DOHH2 (cell line): ENCODE measurements at regions not wholly inside any gene's neighbourhood (a gene's known extent, or its start where the extent isn't known, plus 50 kb on each side); places are given as distances from the start of the nearest gene placed in this dataset.

ENCODE experiments used
- H3F3A ChIP-seq: fragments of 200-600 bp; sonication (generic), shearing (Covaris generic); 2 replicates; pipeline ENCODE4 v1.6.0; 2016; ENCODE audit warnings: antibody characterized with exemption, mild to moderate bottlenecking; ENCODE audit not compliant: control insufficient read depth, insufficient read depth
- H3K27ac ChIP-seq: fragments of 200-600 bp; sonication (generic); 2 replicates; pipeline ENCODE4 v1.5.1; 2014; ENCODE audit warnings: low read depth, mild to moderate bottlenecking, low read length, moderate library complexity
- H3K27me3 ChIP-seq: fragments of 200-600 bp; sonication (generic); 2 replicates; pipeline ENCODE4 v1.6.1; 2014; ENCODE audit warnings: mild to moderate bottlenecking, low read length, mixed read lengths; ENCODE audit not compliant: control insufficient read depth
- H3K36me3 ChIP-seq: fragments of 200-600 bp; sonication (generic); 2 replicates; pipeline ENCODE4 v1.6.1; 2014; ENCODE audit warnings: mild to moderate bottlenecking, low read length, moderate library complexity, mixed read lengths; ENCODE audit not compliant: control insufficient read depth
- H3K4me1 ChIP-seq: fragments of 200-600 bp; sonication (generic); 2 replicates; pipeline ENCODE4 v1.6.1; 2014; ENCODE audit warnings: mild to moderate bottlenecking, low read length, mixed read lengths; ENCODE audit not compliant: control insufficient read depth
- H3K4me2 ChIP-seq: fragments of 200-600 bp; sonication (generic); 2 replicates; pipeline ENCODE4 v1.6.0; 2014; ENCODE audit warnings: mild to moderate bottlenecking, low read length, moderate library complexity
- H3K4me3 ChIP-seq: fragments of 200-600 bp; sonication (generic); 2 replicates; pipeline ENCODE4 v1.5.1; 2014; ENCODE audit warnings: mild to moderate bottlenecking, low read length, mixed read lengths
- H3K79me2 ChIP-seq: fragments of 200-600 bp; sonication (generic); 2 replicates; pipeline ENCODE4 v1.6.1; 2014; ENCODE audit warnings: mild to moderate bottlenecking, low read length, mixed read lengths; ENCODE audit not compliant: control insufficient read depth
- H3K9me2 ChIP-seq: fragments of 200-600 bp; sonication (generic); replicated peaks from 2 replicates; pipeline ENCODE4 v1.6.1; 2014; ENCODE audit warnings: mild to moderate bottlenecking, low read length, mixed read lengths; ENCODE audit not compliant: control insufficient read depth
- H3K9me3 ChIP-seq: fragments of 200-600 bp; sonication (generic); 2 replicates; pipeline ENCODE4 v1.6.1; 2014; ENCODE audit warnings: antibody characterized with exemption, low read length, mixed read lengths; ENCODE audit not compliant: control insufficient read depth, insufficient read depth
- H4K20me1 ChIP-seq: fragments of 200-600 bp; sonication (generic); 2 replicates; pipeline ENCODE4 v1.6.0; 2014; ENCODE audit warnings: low read depth, mild to moderate bottlenecking, antibody characterized with exemption, low read length, moderate library complexity; ENCODE audit not compliant: control insufficient read depth, insufficient read depth
- EZH2phosphoT487 ChIP-seq: fragments of 200-600 bp; sonication (generic); IDR thresholded peaks from 2 replicates; pipeline ENCODE4 v1.6.1; 2017; ENCODE audit warnings: borderline replicate concordance, mild to moderate bottlenecking, antibody characterized with exemption, low read length, moderate library complexity, mixed read lengths
- TF ChIP-seq, protein P1 (sequence below): fragments of 200-600 bp; sonication (generic); IDR thresholded peaks from one replicate; pipeline ENCODE4 v1.5.1; 2014; ENCODE audit warnings: antibody characterized with exemption, mild to moderate bottlenecking, low read depth, low read length; ENCODE audit not compliant: poor library complexity, severe bottlenecking

DNA sequence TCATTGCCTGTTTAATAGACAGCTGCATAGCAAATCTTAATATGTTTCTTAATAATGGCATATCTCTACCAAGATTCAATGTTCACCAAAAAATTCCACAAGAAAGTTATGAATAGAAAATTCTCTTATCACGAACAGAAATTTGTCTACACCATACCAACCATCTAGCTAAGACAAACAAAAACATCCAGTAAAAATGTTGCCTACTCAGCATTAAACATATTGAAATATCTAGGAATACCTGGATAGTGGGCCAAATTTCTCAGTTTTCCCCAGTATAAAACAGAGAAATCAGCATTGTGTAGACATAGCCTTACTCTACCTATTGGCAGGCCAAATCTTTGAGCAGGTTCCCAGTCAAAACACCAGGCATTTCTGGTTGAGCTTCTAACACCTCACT is 598.6 kb downstream of the KLHL13 start:
- no peak overlapping the region for H3K27ac ChIP-seq
- H3K9me3 ChIP-seq: no peaks in the 10 kb centered on the region
- H3K27me3 ChIP-seq: no peaks in the 10 kb centered on the region
- no peaks in the 10 kb centered on the region for H3K36me3 ChIP-seq
- no peaks in the 10 kb centered on the region for H3K79me2 ChIP-seq
- H3K9me2 ChIP-seq: no peaks in the 10 kb centered on the region
- no peak for TF ChIP-seq EZH2phosphoT487
- TF ChIP-seq, protein P1, sequence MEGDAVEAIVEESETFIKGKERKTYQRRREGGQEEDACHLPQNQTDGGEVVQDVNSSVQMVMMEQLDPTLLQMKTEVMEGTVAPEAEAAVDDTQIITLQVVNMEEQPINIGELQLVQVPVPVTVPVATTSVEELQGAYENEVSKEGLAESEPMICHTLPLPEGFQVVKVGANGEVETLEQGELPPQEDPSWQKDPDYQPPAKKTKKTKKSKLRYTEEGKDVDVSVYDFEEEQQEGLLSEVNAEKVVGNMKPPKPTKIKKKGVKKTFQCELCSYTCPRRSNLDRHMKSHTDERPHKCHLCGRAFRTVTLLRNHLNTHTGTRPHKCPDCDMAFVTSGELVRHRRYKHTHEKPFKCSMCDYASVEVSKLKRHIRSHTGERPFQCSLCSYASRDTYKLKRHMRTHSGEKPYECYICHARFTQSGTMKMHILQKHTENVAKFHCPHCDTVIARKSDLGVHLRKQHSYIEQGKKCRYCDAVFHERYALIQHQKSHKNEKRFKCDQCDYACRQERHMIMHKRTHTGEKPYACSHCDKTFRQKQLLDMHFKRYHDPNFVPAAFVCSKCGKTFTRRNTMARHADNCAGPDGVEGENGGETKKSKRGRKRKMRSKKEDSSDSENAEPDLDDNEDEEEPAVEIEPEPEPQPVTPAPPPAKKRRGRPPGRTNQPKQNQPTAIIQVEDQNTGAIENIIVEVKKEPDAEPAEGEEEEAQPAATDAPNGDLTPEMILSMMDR: no peak
- no peaks in the 10 kb centered on the region for H3K4me1 ChIP-seq
- no peaks in the 10 kb centered on the region for H4K20me1 ChIP-seq
- no peak overlapping the region for H3K4me3 ChIP-seq
- no peaks in the 10 kb centered on the region for H3F3A ChIP-seq
- no peak overlapping the region for H3K4me2 ChIP-seq

DNA sequence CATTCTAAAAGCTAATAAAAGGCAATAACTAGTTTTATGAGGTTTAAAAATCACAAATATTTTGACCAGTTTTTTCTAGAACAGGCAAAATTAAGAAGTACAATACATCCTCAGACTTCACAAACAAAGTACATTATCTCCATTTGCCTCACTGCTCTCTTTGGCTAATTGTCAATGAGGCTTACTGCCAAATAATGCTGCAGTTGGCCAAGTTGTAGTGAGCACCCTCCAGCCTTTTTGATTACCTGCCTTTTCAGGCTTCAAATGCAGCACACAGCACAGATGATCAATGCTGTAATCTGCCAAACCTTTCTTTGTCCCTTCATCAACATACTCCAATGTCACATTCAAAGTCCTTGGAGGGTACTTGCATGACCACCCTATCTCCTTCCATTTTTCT is 605.2 kb downstream of the KLHL13 start:
- Histone ChIP-seq H3K27me3 (no peaks in the 10 kb centered on the region), H3K27ac (no peak overlapping the region), H3F3A (no peaks in the 10 kb centered on the region), H3K4me3 (no peak overlapping the region), H3K9me2 (no peaks in the 10 kb centered on the region), H3K79me2 (no peaks in the 10 kb centered on the region), H3K4me2 (no peak overlapping the region), H4K20me1 (no peaks in the 10 kb centered on the region), H3K4me1 (no peaks in the 10 kb centered on the region), H3K9me3 (no peaks in the 10 kb centered on the region), H3K36me3 (no peaks in the 10 kb centered on the region)
- TF ChIP-seq, protein P1: no peak
- TF ChIP-seq EZH2phosphoT487: no peak

DNA sequence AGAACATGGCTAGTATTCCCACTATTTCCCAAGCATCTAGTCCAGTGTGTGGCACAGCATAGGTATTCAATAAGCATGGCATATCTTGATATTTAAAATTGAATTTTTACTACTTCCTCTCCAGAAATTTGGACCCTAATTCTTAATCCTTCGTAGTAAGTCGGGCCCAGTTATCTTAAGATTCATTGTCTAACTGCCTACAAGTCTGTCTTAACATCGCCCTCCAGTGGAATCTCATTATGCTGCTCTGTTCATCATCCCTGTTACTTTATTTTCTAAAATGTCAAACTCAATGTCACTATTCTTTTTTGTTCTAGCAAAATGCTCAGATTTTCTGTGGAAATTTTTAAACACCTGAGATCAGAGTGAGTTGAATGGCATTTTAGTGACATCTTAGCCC is 606.2 kb downstream of the KLHL13 start:
- Histone ChIP-seq H3K9me2 (no peaks in the 10 kb centered on the region), H3K36me3 (no peaks in the 10 kb centered on the region), H3K9me3 (no peaks in the 10 kb centered on the region), H3K27me3 (no peaks in the 10 kb centered on the region), H3F3A (no peaks in the 10 kb centered on the region), H3K4me2 (no peak overlapping the region), H3K4me3 (no peak overlapping the region), H3K79me2 (no peaks in the 10 kb centered on the region), H4K20me1 (no peaks in the 10 kb centered on the region), H3K4me1 (no peaks in the 10 kb centered on the region), H3K27ac (no peak overlapping the region)
- TF ChIP-seq EZH2phosphoT487: no peak
- TF ChIP-seq, protein P1: no peak

DNA sequence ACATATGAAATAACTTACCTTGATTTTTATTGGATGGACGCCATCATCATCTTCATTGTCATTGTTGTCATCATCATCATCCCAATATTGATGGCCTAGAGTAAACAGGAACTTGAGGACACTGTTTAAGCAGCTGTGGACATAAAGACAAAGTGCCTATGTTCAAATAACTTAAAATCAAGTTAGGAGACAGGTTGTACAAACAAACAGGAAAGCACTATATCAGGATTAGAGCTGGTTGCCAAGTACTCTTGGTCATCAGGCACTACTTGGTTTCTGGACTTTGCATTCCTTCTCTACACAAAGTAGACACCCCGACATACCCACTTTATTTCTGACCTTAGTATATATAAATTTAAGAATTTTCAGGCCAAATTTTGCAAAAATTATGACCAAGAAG is 608.6 kb downstream of the KLHL13 start:
- TF ChIP-seq, protein P1: no peak
- no peak for TF ChIP-seq EZH2phosphoT487
- no peaks in the 10 kb centered on the region for H3K9me3 ChIP-seq

More for the DNA sequence above, 608.6 kb downstream of the KLHL13 start:
- Histone ChIP-seq H3F3A (no peaks in the 10 kb centered on the region), H3K4me2 (no peak overlapping the region), H3K36me3 (no peaks in the 10 kb centered on the region), H3K27ac (no peak overlapping the region), H3K4me3 (no peak overlapping the region), H3K27me3 (no peaks in the 10 kb centered on the region), H3K9me2 (no peaks in the 10 kb centered on the region), H3K79me2 (no peaks in the 10 kb centered on the region), H4K20me1 (no peaks in the 10 kb centered on the region), H3K4me1 (no peaks in the 10 kb centered on the region)
